22Rv1 (cell line): ENCODE measurements at regions not wholly inside any gene's neighbourhood (a gene's known extent, or its start where the extent isn't known, plus 50 kb on each side); places are given as distances from the start of the nearest gene placed in this dataset.

Source experiments
- ZFX ChIP-seq: fragments of 450-650 bp; IDR thresholded peaks from 2 replicates; pipeline ENCODE4 v1.6.1; 2017; ENCODE audit warnings: antibody characterized with exemption, borderline replicate concordance
- TF ChIP-seq, protein P1 (sequence below): fragments of 450-650 bp; IDR thresholded peaks from 2 replicates; pipeline ENCODE4 v1.5.1; 2017; ENCODE audit warnings: mild to moderate bottlenecking

GRCh38 chr12:105783983-105784947 lies 354.5 kb downstream of the NUAK1 start:
- no peak for TF ChIP-seq ZFX
- TF ChIP-seq, protein P1, sequence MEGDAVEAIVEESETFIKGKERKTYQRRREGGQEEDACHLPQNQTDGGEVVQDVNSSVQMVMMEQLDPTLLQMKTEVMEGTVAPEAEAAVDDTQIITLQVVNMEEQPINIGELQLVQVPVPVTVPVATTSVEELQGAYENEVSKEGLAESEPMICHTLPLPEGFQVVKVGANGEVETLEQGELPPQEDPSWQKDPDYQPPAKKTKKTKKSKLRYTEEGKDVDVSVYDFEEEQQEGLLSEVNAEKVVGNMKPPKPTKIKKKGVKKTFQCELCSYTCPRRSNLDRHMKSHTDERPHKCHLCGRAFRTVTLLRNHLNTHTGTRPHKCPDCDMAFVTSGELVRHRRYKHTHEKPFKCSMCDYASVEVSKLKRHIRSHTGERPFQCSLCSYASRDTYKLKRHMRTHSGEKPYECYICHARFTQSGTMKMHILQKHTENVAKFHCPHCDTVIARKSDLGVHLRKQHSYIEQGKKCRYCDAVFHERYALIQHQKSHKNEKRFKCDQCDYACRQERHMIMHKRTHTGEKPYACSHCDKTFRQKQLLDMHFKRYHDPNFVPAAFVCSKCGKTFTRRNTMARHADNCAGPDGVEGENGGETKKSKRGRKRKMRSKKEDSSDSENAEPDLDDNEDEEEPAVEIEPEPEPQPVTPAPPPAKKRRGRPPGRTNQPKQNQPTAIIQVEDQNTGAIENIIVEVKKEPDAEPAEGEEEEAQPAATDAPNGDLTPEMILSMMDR = no peak
